Fibroblast of skin of left quadriceps (primary cell): ENCODE measurements at regions not wholly inside any gene's neighbourhood (a gene's known extent, or its start where the extent isn't known, plus 50 kb on each side); places are given as distances from the start of the nearest gene placed in this dataset.
"Not testable (repeated sequence)": the region's sequence is repeated elsewhere in the genome, so short reads cannot be mapped to it uniquely, and the experiment has no call there.

Source experiments
- DNase-seq, 2 experiments: peaks; one replicate each; pipeline ENCODE4 v3.0.0-alpha.2; 2013; ENCODE audit warnings: low read depth in 2 of 2

DNA sequence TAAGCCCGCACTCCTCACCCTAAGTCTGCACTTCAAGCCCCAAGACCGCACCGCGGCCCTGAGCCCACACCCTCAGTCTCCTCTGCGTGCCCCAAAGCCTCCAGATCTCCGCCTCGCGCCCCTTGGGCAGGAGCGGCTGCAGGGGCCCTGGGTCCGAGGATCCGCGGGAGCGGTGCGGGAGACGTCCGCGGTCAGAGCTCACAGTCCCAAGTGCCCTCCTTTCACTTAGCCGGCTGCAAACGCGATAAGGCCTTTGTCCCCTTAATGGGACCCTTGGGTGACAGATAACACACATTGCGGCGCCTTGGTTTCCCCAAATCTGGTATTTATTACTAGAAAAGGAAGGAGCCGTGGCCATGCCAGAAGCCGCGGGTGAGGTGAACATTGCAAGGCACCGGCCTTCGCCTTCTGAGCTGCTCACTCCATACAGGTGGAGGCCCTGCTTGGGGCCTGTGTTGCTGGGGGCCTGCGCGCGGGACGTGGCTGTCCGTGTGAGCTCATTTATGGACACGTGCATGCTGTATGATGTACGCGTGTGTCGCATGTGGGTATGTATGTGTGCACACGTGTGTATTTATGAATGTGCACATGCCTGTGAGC lies 178.9 kb downstream of the OR4M2 start:
- not testable (repeated sequence) for DNase-seq

DNA sequence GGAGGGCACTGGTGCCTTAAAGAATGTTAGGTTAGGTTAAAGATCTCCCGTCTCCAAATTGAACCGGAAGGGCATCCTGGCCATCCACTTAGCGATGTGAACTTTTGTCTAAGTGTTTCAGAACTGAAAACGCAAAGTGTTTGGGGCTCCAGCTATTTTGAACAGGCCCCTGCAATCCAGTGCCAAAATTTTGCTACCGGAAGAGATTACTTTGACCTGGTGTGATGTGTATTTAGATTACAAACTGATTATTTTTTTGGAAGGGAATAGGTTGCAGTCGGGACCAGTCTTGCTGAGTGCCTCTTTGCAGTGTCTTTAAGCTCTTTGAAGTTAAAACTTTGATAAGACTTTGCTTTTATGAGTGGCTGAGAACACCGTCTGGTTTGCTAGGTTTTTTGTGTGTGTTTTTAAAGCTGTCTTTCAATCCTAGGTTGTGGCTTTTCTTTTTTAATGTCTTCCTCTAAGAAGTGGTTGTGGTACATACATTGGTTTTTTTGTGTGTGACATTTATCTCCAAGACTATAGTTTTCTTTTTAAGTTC lies 179.6 kb downstream of the OR4M2 start:
- DNase-seq = no peak

- DNase-seq = no peak
Measured at GRCh38 chr15:22262613-22263020, 182.3 kb downstream of the OR4M2 start.

DNA sequence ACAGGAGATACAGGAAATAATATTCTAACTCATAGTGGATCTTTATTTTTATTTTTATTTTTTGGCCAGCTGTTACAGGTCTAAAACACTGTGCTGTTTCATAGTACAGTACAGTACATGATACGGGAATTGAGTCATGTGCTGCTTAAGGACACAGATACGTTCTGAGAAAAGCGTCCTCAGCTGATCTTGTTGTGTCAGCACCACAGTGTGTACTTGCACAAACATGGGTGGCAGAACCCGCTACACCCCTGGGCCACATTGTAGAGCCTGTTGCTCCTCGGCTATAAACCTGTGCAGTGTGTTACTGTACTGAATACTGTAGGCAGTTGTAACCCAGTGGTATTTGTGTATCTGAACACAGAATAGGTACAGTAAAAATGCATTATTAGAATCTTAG lies 183.4 kb downstream of the OR4M2 start:
- no peak for DNase-seq

DNA sequence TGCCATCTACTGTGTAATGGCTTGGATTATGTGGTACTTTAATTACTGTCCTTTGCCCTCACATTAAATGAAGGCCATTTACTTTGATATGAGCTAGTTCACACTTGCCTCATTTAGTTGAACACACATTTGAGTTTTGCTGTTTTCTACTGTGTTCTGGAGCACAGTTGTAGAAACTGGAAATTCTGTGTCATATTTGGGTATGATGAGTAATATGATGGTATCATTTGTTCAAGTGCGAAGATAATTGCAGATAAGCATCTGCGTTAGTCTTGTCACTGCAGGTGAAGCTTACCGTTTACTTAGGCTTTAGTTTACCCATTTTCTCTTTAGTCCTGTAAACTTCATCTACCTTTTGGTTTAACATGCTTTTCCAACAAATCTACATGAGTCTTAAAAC lies 183.9 kb downstream of the OR4M2 start:
- not testable (repeated sequence) for DNase-seq

- DNase-seq = no peak
Measured at GRCh38 chr15:22265056-22265945, 185.0 kb downstream of the OR4M2 start.

GRCh38 chr15:22265970-22266369 lies 185.6 kb downstream of the OR4M2 start:
- DNase-seq = no peak

- no peak for DNase-seq
Measured at GRCh38 chr15:22267761-22268160, 187.4 kb downstream of the OR4M2 start.

DNA sequence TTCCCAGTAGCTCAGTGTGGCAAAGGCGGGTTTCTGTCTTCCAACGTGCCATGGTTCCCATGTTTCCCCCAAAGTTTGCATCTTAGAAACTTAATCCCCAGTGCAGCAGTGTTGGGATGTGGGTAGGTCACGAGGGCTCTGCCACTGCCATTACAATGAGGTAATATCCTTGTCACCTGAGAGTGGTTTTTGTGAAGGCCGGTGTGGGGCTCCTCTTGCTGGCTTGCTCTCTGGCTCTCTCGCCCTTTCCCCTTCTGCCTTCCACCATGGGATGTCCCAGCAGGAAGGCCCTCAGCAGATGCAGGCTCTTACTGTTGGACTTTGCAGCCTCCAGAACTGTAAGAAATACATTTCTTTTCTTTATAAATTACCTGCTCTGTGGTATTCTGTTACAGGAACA lies 187.9 kb downstream of the OR4M2 start:
- not testable (repeated sequence) for DNase-seq

GRCh38 chr15:22268654-22269053 lies 188.3 kb downstream of the OR4M2 start:
- DNase-seq = not testable (repeated sequence)

DNA sequence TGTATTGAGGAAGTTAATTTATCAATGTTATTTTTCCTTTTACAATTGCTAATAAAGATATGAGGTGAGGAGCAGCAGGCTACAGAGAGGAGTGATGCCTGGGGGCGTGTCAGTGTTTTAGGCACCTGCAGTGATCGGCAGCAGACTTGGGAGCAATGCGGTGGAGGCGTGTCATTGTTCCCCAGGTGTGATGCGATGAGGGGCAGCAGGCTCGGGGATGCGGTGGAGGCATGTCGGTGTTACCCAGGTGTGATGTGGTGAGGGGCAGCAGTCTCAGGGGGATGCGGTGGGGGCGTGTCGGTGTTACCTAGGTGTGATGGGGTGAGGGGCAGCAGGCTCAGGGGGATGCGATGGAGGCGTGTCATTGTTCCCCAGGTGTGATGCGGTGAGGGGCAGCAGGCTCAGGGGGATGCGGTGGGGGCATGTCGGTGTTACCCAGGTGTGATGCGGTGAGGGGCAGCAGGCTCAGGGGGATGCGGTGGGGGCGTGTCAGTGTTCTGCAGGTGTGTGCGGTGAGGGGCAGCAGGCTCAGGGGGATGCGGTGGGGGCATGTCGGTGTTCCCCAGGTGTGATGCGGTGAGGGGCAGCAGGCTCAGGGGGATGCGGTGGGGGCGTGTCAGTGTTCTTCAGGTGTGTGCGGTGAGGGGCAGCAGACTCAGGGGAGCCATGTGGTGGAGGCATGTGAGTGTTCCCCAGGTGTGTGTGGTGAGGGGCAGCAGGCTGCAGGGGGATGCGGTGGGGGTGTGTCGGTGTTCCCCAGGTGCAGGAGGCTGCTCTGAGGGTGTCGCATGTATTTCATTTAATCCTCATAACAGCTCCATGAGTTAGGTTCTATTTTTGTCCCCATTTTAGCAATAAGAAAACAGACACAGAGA lies 186.2 kb upstream of the GOLGA6L22 start:
- DNase-seq = not testable (repeated sequence)

GRCh38 chr15:22273185-22273584 lies 185.5 kb upstream of the GOLGA6L22 start:
- DNase-seq = not testable (repeated sequence)

GRCh38 chr15:22274376-22274775 lies 184.3 kb upstream of the GOLGA6L22 start:
- not testable (repeated sequence) for DNase-seq

GRCh38 chr15:22280770-22281169 lies 177.9 kb upstream of the GOLGA6L22 start:
- not testable (repeated sequence) for DNase-seq

DNA sequence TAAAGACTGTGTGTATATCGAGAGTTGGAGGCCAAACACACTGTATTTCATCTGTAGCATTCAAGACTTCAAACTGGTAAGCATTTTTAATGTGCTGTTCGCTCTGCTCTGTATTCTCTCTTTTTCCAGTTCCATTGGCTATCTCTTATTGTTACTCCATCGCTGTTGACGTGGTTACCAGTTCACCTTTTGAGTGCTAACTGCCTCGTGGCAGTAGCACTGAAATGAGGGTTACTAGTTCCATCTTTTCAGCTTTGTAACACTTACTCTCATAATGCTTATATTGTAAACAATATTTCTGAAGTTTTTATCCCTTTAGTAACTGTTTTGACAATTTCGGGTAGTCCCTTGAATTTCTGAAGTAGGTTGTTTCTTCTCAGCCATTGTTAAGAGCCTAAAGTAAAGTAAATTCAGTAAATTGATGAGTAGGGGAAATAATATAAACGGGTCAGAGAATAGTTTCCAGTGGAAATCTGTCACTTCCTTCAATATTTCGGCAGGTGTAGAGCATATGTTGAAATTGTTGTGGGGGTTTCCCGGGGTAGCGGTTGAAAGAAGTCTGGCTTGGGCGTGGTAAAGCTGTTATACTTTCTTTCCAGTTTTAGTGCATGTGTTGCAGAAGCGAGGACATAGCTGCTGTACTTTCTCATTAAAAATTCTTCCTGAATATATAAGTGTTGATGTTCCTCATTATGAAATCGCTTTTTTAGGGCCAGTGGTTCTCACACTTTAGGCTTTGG lies 175.7 kb upstream of the GOLGA6L22 start:
- DNase-seq = not testable (repeated sequence)

DNA sequence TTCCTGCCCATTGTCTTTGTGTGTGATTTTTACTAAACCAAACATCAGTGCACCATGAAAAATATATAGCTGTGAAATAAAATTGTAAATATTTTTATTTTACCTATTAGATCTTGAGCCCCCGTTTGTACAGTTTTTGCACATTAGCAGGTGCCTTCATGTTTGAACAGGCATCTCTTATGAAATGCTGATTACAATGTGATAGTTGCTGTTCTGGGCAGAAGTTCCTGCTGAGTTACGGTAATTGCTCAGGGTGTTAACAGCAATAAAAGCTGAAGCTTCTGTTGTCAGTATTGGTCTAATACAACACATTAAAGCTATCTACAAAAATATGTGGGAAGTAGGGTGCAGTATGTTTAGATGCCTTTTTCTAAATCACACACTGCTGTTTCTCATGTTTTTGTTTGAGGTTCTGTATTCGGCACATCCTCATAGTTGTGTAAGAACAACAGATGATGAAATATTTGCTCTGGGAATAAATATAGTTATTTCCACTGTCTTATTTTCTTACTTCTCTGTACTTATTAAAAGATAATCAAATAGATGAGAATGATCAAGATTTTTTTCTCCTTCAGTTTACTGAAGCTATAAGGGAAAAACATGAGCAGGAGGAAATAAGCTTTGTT lies 173.8 kb upstream of the GOLGA6L22 start:
- DNase-seq = not testable (repeated sequence)

GRCh38 chr15:22291054-22291453 lies 167.6 kb upstream of the GOLGA6L22 start:
- DNase-seq = not testable (repeated sequence)

- not testable (repeated sequence) for DNase-seq
Measured at GRCh38 chr15:22303112-22303511, 155.6 kb upstream of the GOLGA6L22 start.
